ENCODE measurements at regions not wholly inside any gene's neighbourhood (a gene's known extent, or its start where the extent isn't known, plus 50 kb on each side); places are given as distances from the start of the nearest gene placed in this dataset.

- Histone ChIP-seq H3K36me3 (ENCODE audit: insufficient read depth) (no peaks in the 10 kb centered on the region), H3K27ac (ENCODE audit: low read depth) (no peak overlapping the region), H4K20me1 (replicated peaks; ENCODE audit: insufficient read depth) (no peaks in the 10 kb centered on the region), H3F3A (replicated peaks; ENCODE audit: low read depth) (no peaks in the 10 kb centered on the region), H3K27me3 (ENCODE audit: insufficient read depth) (no peaks in the 10 kb centered on the region), H3K4me1 (ENCODE audit: insufficient read depth) (no peaks in the 10 kb centered on the region), H3K4me3 (no peak overlapping the region), H3K79me2 (replicated peaks; ENCODE audit: insufficient read depth) (no peaks in the 10 kb centered on the region), H3K4me2 (no peak overlapping the region), H2AFZ (no peak overlapping the region), H3K9me2 (ENCODE audit: insufficient read depth) (no peaks in the 10 kb centered on the region)
- Mint-ChIP-seq H3K36me3 (ENCODE audit: low read depth) (no peaks in the 10 kb centered on the region), H3K9me3 (no peaks in the 10 kb centered on the region), H3K4me1 (no peaks in the 10 kb centered on the region), H3K4me3 (no peak overlapping the region), H3K27me3 (ENCODE audit: insufficient read depth, low read depth, poor library complexity) (peaks cover 9% of the 10 kb centered on the region), H3K27ac (no peak overlapping the region)
- no peak for DNase-seq (ENCODE audit: low spot score)
- TF ChIP-seq JUNB (IDR thresholded peaks at IDR 0.05; ENCODE audit: unreplicated experiment) (no peak), ZNF114 (CRISPR knock-in tag; IDR thresholded peaks at IDR 0.05) (no peak), POLR2AphosphoS5 (IDR thresholded peaks at IDR 0.05; ENCODE audit: low read depth) (no peak), CTCF (conservative IDR thresholded peaks at IDR 0.05; ENCODE audit: low read depth in 2 of 2) (no peak), NANOG (IDR thresholded peaks at IDR 0.05; ENCODE audit: borderline replicate concordance) (no peak), EZH2 (IDR thresholded peaks at IDR 0.05; ENCODE audit: low read depth, unreplicated experiment) (no peak), REST (IDR thresholded peaks at IDR 0.05; ENCODE audit: unreplicated experiment) (no peak), STAT1 (IDR thresholded peaks at IDR 0.05; ENCODE audit: unreplicated experiment) (no peak), EZH2phosphoT487 (IDR thresholded peaks at IDR 0.05; ENCODE audit: unreplicated experiment) (no peak), ZNF331 (CRISPR knock-in tag; IDR thresholded peaks at IDR 0.05; ENCODE audit: low read depth) (no peak), ZNF462 (CRISPR knock-in tag; IDR thresholded peaks at IDR 0.05) (no peak), ETS1 (IDR thresholded peaks at IDR 0.05) (no peak), CREB1 (CRISPR knock-in tag; IDR thresholded peaks at IDR 0.05; ENCODE audit: low read depth) (no peak)
- ATAC-seq = no peak
Observed at GRCh38 chr2:11104794-11105660, 50.2 kb upstream of the SLC66A3 start.

Data from GM23338 (cell line).